ENCODE measurements at regions not wholly inside any gene's neighbourhood (a gene's known extent, or its start where the extent isn't known, plus 50 kb on each side); places are given as distances from the start of the nearest gene placed in this dataset.

- TF ChIP-seq CTCF (IDR thresholded peaks at IDR 0.05; ENCODE audit: unreplicated experiment) = no peak
- no peak for DNase-seq (ENCODE audit: low spot score, unreplicated experiment)
- H3K36me3 Mint-ChIP-seq (ENCODE audit: insufficient read depth) = no peaks in the 10 kb centered on the region
- no peak overlapping the region for H3K4me3 Mint-ChIP-seq (ENCODE audit: low read depth)
- no peaks in the 10 kb centered on the region for H3K27me3 Mint-ChIP-seq
- H3K4me1 Mint-ChIP-seq (ENCODE audit: low read depth) = no peaks in the 10 kb centered on the region
- H3K9me3 Mint-ChIP-seq (ENCODE audit: low read depth) = peaks cover 3% of the 10 kb centered on the region
- no peak overlapping the region for H3K27ac Mint-ChIP-seq
Observed at GRCh38 chr11:80441821-80442220, 1001.0 kb upstream of the TENM4 start.

- no peaks in the 10 kb centered on the region for H3K27me3 Mint-ChIP-seq
- no peaks in the 10 kb centered on the region for H3K36me3 Mint-ChIP-seq (ENCODE audit: insufficient read depth)
- H3K27ac Mint-ChIP-seq = no peak overlapping the region
- H3K4me3 Mint-ChIP-seq (ENCODE audit: low read depth) = no peak overlapping the region
- peaks cover 2% of the 10 kb centered on the region for H3K9me3 Mint-ChIP-seq (ENCODE audit: low read depth)
- DNase-seq (ENCODE audit: low spot score, unreplicated experiment) = no peak
- no peak for TF ChIP-seq CTCF (IDR thresholded peaks at IDR 0.05; ENCODE audit: unreplicated experiment)
- no peaks in the 10 kb centered on the region for H3K4me1 Mint-ChIP-seq (ENCODE audit: low read depth)
Observed at GRCh38 chr11:80440835-80441234, 1000.0 kb upstream of the TENM4 start.

- Mint-ChIP-seq H3K36me3 (ENCODE audit: insufficient read depth) (no peaks in the 10 kb centered on the region), H3K4me3 (ENCODE audit: low read depth) (no peak overlapping the region), H3K4me1 (ENCODE audit: low read depth) (peaks cover 9% of the 10 kb centered on the region), H3K27ac (no peak overlapping the region), H3K9me3 (ENCODE audit: low read depth) (no peaks in the 10 kb centered on the region), H3K27me3 (no peaks in the 10 kb centered on the region)
- TF ChIP-seq CTCF (IDR thresholded peaks at IDR 0.05; ENCODE audit: unreplicated experiment) = no peak
- DNase-seq (ENCODE audit: low spot score, unreplicated experiment) = no peak
Observed at GRCh38 chr11:80436547-80436946, 995.7 kb upstream of the TENM4 start.

- no peaks in the 10 kb centered on the region for H3K9me3 Mint-ChIP-seq (ENCODE audit: low read depth)
- no peak for DNase-seq (ENCODE audit: low spot score, unreplicated experiment)
- H3K27me3 Mint-ChIP-seq = no peaks in the 10 kb centered on the region
- H3K4me3 Mint-ChIP-seq (ENCODE audit: low read depth) = no peak overlapping the region
- no peak for TF ChIP-seq CTCF (IDR thresholded peaks at IDR 0.05; ENCODE audit: unreplicated experiment)
- no peaks in the 10 kb centered on the region for H3K36me3 Mint-ChIP-seq (ENCODE audit: insufficient read depth)
- H3K4me1 Mint-ChIP-seq (ENCODE audit: low read depth) = peaks cover 9% of the 10 kb centered on the region
- H3K27ac Mint-ChIP-seq = no peak overlapping the region
Observed at GRCh38 chr11:80435345-80435744, 994.5 kb upstream of the TENM4 start.

- Mint-ChIP-seq H3K4me1 (ENCODE audit: low read depth) (peaks cover 9% of the 10 kb centered on the region), H3K4me3 (ENCODE audit: low read depth) (no peak overlapping the region), H3K36me3 (ENCODE audit: insufficient read depth) (no peaks in the 10 kb centered on the region), H3K9me3 (ENCODE audit: low read depth) (no peaks in the 10 kb centered on the region), H3K27ac (no peak overlapping the region), H3K27me3 (no peaks in the 10 kb centered on the region)
- TF ChIP-seq CTCF (IDR thresholded peaks at IDR 0.05; ENCODE audit: unreplicated experiment) = no peak
- DNase-seq (ENCODE audit: low spot score, unreplicated experiment) = no peak
Observed at GRCh38 chr11:80432057-80432456, 991.2 kb upstream of the TENM4 start.

Data from progenitor cell of endocrine pancreas (in vitro differentiated cells).